Retinal pigment epithelial cell (primary cell): ENCODE measurements at regions not wholly inside any gene's neighbourhood (a gene's known extent, or its start where the extent isn't known, plus 50 kb on each side); places are given as distances from the start of the nearest gene placed in this dataset.

ENCODE experiments used
- DNase-seq: peaks from one replicate; pipeline ENCODE4 v3.0.0-alpha.2; 2010; ENCODE audit warnings: low read depth
- H3K4me3 ChIP-seq: 2 replicates; pipeline ENCODE4 v1.5.1; 2011; ENCODE audit warnings: mild to moderate bottlenecking, low read length, control low read depth, moderate library complexity
- CTCF ChIP-seq: conservative IDR thresholded peaks from 2 replicates; pipeline ENCODE4 v1.5.1; 2011; ENCODE audit warnings: low read depth, low read length, control low read depth, inconsistent platforms

- no peak for DNase-seq
- no peak for TF ChIP-seq CTCF
These were observed 99.9 kb upstream of the PMEPA1 start for GRCh38 chr20:57809661-57810172.

GRCh38 chr20:57809149-57809548, 99.3 kb upstream of the PMEPA1 start:
- H3K4me3 ChIP-seq, result no peak overlapping the region
- DNase-seq, result no peak
- no peak for TF ChIP-seq CTCF

More at GRCh38 chr20:57809661-57810172, 99.9 kb upstream of the PMEPA1 start:
- H3K4me3 ChIP-seq, result no peak overlapping the region

GRCh38 chr20:57808264-57809070, 98.7 kb upstream of the PMEPA1 start:
- no peak overlapping the region for H3K4me3 ChIP-seq
- DNase-seq, result no peak
- no peak for TF ChIP-seq CTCF

GRCh38 chr20:57807401-57808263, 97.8 kb upstream of the PMEPA1 start:
- no peak for DNase-seq
- TF ChIP-seq CTCF, result no peak
- no peak overlapping the region for H3K4me3 ChIP-seq

GRCh38 chr20:57806975-57807374, 97.2 kb upstream of the PMEPA1 start:
- no peak for DNase-seq
- no peak for TF ChIP-seq CTCF
- H3K4me3 ChIP-seq, result no peak overlapping the region

- TF ChIP-seq CTCF, result no peak
- no peak overlapping the region for H3K4me3 ChIP-seq
- DNase-seq, result no peak
These were observed 96.7 kb upstream of the PMEPA1 start for GRCh38 chr20:57806476-57806875.
